Activated CD4-positive, alpha-beta T cell treated with anti-CD3 and anti-CD28 coated beads, Interleukin-2, amount 50 U/mL, for 1 hour (primary cell): ENCODE measurements at regions not wholly inside any gene's neighbourhood (a gene's known extent, or its start where the extent isn't known, plus 50 kb on each side); places are given as distances from the start of the nearest gene placed in this dataset.
"Not testable (repeated sequence)": the region's sequence is repeated elsewhere in the genome, so short reads cannot be mapped to it uniquely, and the experiment has no call there.

Experiments
- DNase-seq: peaks from one replicate; pipeline ENCODE4 v3.0.0-alpha.2; 2020

DNA sequence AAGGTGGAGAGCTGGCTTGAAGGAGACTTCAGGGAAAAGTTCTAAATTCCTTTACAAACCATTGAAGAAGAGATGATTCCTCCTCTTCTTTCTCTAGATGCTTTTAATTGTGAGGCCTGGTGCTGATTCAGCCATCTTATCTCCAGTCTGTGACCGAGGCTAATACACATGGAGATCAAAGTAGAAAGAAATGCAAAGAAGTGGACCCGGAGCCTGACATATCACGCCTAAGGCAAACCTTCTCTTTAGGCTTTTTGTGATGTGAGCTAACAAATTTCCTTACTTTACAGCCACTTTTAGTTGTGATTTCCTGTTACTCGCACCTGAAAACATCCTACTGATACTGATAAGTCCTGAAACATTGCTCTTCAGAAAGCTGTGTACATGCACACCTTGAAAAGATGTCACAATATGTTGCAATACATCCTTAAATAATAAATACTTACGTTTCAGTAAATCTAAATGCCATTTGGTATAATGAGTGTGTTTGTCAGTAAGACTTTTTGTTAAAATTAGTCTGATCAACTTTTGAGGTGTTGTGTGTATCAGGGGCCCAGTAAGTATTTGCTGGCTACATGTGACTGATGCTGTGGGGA lies 192.4 kb downstream of the BAMBI start:
- DNase-seq: no peak

DNA sequence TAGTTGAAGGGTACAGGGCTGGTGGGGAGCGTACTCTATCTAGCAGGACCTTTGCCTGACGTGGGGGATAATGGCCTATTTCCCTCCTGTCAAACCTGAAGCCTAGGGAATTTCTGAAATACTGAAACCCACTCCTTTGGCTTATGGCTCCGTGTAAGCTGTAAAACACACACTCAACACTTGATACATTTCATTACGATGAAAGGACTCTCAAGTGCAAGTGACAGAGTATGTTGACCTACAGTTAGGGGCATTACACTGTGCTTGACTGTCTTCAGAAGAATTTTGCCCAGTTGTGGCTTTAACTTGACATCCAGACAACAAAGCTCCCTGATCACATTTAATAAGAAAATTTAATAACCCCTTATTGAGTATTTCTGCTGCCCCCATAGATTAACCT lies 194.3 kb downstream of the BAMBI start:
- DNase-seq: no peak

DNA sequence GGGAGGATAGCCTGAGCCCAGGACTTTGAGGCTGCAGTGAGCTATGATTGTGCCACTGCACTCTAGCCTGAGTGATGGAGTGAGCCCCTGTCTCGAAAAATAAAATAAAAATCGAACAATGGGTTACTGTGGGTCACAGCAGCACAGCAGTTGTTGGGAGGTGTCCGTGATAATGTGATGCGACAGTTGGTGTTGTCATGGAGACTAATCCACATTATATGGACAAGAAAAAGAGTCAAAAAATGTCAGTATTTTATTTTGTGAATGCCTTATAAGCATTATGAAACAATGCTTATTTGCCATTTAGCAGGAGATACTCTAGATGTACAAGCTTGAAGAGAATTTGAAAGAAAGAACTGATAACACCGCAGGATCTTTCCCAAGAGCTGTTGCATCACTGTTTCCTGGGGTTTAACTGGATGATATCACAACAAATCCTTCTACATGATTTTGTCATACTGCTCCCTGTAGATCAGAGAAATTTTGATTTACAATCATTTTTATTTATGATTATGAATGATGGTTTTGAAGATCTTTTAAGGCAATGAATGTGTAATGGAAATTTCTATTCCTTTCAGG lies 195.4 kb downstream of the BAMBI start:
- DNase-seq: no peak

DNA sequence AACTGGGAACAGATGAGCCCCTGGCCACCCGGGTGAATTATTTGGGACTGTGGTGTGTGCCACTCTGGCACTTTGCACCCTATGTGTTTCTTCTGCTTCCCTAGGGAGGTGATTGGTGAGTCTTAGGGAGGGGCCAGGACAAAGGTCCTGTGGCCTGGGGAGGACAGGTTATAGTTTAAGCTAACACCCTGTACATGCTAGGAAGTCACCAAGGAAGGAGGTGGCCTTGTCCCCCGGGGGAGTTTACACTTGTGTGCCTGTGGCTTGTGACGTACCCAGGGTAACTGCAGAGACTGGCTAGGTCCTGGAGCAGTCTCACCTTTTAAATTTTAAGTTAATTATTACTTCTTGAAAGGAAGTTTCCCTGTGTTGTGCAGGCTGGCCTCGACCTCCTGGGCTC lies 196.2 kb downstream of the BAMBI start:
- DNase-seq: no peak

DNA sequence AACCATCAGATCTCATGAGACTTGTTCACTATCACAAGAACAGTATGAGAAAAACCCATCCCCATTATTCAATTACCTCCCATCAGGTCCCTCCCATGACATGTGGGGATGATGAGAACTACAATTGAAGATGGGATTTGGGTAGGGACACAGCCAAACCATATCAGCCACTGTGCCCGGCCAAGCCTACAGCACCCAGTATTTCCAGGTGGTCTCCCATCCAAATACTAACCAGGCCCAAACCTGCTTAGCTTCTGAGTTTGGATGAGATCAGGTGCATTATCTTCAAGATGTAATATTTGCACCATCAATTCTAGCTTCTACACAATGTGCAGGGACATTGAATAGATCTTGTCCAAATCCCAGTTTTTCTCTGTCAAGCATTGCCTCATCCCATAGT lies 196.9 kb downstream of the BAMBI start:
- no peak for DNase-seq

DNA sequence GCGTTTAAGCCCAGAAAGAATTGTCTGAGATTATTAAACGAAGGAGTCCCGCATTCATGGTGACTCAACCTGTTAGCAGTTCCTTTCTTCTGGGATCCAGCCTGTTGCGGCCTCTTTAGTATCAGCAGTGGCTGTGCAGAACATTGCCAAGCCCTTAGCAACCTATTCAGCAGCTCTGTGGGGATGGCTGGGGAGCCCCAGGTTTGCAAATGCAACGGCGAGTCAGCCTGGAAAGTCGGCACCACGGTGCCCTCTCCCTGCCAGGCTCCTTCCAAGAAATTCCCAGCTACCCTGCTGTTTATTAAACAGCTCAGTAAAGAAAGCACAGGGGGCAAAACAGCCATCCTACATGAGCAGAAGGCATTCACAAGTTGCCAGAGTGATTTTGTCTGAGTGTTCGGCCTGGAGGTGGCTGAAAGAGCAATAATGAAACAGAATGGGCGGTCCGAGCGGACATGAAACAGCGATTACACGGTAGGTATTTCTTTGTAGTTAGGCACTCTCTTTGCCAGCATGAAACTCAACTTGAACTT lies 198.3 kb downstream of the BAMBI start:
- no peak for DNase-seq

DNA sequence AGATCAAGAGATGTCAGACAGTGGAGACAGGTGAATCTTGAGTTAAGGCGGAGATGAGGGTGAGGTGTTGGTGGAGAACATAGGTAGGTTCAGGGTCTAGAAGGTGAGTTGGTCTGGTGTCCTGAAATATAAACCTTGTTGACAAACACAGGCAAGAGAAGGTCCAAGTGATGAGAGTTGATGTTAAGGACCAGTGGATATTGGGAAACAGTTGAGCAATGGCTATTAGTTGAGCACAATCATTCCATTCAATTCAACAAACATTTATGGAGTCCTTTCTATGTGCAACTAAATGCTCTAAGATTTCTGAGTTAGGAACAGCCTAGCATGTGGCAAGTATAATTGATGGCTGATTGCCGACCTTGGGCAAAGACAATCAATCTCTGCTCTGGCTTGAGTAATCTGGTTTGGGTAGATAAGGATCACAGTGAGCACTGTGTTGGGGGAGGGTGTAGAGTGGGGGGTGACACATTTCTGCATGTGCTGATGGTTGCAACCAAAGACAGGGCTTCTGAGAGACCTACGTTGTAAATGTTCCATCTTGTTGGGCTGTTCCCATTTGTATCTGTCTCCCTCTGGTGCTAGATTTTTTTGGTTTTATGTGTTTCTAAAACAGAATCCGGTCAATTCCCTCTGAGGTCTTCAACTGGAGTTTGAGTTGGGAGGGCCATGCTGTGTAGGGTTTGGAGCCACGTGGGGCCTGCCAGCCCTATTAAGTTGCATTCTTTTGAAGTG lies 201.1 kb downstream of the BAMBI start:
- no peak for DNase-seq

DNA sequence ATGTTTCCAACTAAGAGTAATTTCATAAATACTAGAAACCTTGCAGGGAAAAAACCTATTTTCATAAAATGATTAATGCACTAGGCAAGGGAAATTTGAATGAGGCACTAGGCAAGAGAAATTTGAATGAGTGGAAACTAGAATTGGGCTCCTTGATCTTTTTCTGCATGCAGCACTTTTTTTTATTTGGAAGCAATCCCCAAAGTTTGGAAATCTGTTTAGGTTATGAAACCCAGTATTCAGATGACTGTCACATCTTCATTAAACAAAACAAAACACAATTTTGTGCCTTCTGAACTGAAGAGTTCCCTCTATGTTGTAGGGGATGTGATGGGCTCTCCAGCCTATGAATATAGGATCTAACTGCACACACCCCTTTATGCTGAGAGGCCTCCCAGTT lies 201.9 kb downstream of the BAMBI start:
- no peak for DNase-seq

DNA sequence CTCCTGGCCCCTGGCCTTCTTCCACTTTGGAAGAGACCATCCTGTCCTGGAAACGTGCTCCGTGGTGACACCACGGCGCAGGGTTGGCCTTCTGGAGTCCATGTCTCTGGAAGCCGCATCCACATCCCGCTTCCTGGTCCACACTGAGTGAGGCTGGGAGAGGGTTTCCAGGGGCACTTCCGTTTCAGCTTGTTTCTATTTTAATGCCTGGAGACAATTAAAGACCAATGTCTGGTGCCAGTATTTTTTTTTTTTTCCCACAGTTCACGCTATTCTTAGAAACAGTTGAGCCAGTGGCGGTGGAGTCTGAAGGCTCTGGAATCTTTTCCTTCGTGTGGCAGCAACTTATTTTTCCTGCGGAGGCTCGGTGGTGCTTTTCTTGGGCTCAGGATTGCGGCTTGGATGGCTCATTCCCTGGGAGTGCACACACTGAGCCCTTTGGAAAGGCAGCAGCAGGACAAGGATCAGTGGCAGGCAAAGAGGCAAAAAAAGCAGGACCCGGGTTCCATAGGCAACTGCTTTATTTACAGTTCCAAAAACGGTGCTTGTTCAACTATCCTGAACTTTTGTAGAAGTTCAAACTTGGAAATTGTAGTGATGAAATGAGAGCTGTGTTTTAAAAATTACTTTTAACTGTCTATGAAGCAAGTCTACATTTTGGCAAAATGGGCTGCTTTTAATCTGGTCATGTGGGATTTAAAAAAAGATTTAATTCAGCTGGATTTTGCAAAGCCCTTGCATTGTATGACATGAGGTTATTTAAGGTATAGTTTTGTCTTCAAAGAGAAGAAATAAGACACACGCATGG lies 202.8 kb downstream of the BAMBI start:
- no peak for DNase-seq

DNA sequence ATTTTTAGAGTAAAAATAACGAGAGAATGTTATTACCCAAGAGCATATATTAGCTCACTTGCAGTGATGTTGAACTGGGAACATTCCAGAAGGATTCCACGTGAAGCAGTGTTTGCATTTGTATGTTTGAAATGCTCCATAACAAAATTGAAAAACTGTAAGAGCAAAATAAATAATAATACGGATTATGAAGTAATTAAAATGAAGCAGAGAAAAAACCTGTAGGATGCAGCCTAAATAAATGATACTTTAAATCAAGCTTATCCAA lies 203.3 kb downstream of the BAMBI start:
- no peak for DNase-seq

DNA sequence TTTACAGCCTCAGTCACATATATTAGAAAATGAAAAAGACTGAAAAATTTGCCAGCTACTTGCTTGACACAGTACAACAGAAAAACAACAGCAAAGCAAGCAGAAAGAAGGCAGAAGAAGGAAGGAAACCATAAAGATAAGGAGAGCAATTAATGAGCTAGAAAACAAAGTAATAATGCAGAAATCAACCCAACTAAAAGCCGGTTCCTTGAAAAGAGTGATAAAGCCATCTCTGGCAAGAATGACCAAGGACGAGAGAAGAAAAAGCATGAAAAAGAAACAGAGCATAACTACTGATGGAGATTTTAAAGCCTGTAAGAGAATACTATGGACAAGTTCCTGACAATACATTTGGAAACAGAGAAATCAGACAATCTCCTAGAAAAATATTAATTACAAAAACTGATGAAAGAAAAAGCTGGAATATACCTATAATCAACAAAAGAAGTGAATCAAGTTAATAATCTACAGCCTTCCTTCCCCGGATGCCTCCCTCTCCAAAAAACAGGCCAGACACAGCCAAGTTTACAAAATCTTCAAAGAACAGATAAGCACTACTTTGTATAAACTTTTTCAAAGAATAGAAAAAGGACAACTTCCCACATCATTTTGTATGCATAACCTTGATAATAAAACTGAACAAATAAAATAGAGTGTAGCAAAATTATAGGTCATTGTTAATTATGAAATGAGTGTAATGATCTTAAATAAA lies 204.0 kb downstream of the BAMBI start:
- no peak for DNase-seq

DNA sequence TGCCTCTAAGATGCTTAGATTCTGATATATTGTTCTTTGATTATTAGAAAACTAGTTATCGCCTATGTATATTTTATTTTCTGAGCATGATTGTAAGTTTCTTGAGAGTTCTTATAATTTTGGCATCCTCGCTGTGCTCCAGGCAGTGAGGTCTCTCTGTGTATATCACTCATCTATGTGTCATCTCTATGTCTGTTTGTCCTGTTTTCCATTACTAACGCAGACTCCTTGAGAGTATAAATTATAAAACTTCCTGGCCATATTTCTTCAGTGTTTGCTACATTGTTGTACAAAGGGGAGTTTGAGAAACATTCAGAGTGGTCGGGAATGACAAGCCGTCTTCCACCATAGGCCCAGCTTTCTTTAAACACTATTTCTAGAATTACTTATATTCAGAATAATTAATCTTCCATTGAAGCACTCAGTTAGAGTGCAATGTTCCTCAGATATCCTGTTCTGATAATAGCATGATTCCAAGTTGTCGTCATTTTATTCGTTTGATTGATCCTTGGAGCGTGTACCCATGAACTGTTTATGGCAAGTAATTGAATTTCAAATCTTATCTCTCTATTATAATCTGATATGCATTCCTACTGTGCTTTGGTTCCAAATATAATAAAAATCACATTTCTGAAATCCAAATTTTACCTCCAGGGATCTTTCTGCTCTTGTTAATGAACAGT lies 206.6 kb downstream of the BAMBI start:
- no peak for DNase-seq

DNA sequence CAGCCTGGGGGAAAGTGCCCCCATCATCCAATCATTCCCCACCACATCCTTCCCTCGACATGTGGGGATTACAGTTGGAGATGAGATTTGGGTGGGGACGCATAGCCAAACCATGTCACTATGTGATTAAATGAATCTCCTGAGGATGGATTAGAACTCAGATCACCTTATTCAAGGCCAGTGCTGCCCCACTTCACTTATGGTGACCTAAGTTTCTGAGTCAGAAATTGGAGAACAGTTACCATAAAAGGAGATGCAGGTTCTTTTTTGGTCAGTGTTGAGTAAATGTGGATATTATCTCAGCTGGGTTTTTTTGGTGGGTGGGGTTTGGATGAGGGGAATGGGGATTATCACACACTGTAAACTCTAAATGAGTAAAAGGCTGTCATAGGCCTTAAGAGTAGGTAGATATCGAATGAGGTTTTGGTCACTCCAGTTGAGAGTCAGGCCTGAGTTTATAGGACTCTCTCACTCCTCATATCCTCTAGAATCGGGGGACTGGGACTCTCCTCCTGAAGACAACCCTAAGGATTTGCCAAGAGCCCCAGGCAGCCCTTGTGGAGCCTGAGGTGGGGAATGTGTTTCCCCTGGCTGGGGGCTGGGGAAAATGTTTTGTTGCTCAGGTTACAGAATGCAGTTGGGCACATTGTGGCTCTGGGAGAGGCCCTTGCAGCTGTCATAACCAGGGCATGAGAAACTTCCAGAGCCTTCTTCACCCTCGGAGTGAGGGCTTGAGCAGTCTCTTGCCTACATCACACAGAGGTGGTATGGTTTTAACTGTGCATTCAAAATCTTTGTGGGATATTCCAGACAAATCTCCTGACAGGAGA lies 213.0 kb downstream of the BAMBI start:
- DNase-seq: no peak

DNA sequence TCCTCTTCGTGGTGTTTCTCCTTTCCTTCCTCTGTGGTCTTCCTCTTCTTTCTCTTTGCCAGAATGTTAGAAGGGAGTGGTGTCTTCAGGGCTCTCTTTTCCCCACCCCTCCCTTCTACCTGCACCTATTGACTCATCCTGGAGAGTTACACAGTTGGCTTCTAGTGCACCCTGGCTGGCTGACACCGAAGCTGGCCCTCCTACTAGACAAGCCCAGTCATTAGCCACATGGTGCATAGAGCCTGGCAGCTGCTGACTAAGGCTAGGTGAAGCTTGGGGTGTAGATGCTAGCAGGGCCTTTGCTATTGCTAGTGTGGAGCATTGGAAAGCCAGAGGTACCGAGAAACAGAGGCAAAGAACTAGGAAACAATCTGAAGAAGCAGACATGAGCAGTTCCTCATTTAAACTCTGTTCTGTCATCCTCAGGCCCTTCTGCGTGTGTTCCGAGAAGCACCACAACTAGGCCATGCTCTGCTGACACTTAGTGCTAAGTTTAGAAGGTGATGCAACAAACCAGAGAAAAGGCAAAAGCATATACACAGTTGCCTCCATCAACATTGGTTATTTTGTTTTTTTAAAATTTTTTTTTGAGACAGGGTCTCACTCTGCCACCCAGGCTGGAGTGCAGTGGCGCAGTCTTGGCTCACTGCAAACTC lies 213.9 kb downstream of the BAMBI start:
- no peak for DNase-seq

DNA sequence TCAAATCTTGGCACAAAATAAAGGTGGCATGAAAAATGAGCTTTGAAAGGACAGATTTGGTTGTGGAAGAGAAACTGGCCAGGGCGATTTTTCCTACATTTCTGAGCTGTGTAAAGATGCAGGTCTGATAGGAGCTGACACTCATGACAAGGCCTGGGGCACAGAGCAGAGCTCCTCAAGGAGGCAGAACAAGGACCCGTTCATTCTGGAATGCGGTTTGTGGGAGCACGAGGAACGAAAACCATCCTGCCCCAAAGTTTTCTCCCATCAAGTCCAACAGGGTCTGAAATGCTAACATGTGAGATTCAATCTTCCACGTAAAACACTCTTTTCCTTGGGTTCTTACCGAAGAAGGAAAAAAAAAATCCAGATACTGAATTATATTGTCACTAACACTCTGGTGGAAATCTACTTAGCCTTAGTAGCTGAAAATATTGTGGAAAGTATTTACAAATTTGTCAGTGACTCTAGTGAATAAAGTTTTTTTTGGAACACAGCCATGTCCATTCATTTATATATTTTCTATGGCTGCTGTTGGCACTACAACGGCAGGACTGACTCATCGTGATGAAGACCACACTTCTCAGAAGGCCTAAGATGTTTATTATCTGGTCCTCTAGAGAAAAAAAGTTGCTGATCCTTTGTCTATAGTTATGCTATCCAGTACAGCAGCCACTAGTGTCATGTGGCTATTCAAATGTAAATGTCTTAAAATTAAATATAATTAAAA lies 215.7 kb downstream of the BAMBI start:
- DNase-seq: no peak

DNA sequence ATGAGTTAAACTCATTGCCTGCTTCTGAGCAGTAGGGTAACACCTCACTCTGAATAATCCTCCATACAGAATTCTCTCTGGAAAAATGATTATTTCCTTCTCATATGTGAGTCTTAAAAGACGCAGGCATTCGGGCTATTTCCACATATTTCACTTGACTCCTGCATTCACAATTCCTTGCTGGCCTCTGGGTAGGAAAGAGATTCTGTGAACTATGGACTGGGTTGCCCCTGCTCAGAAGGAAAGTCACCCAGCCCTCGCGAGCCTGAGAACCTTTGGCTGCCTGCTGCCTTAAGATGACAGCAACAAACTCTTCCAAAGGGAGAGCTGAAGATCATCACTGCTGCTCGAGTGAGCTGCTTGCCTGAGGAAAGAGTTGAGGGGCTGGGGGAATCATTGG lies 216.8 kb downstream of the BAMBI start:
- no peak for DNase-seq

DNA sequence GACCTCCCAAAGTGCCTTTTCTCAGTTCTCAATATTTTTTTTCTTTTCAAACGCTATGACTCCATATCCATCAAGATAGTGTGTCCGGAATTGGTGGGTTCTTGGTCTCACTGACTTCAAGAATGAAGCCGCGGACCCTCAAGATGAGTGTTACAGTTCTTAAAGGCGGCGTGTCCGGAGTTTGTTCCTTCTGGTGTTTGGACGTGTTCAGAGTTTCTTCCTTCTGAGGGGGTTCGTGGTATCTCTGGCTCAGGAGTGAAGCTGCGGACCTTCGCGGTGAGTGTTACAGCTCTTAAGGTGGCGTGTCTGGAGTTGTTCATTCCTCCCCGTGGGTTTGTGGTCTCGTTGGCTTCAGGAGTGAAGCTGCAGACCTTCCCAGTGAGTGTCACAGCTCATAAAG lies 218.3 kb downstream of the BAMBI start:
- DNase-seq: not testable (repeated sequence)

DNA sequence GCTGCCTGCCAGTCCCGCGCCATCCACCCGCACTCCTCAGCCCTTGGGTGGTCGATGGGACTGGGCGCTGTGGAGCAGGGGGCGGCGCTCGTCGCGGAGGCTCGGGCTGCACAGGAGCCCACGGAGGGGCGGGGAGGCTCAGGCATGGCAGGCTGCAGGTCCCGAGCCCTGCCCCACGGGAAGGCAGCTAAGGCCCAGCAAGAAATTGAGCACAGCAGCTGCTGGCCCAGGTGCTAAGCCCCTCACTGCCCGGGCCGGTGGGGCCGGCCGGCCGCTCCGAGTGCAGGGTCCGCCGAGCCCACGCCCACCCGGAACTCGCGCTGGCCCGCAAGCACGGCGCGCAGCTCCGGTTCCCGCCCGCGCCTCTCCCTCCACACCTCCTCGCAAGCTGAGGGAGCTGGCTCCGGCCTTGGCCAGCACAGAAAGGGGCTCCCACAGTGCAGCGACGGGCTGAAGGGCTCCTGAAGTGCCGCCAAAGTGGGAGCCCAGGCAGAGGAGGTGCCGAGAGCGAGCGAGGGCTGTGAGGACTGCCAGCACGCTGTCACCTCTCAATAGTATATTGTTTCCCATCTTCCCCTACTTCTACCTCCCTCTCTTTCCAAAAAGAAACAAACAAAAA lies 219.6 kb downstream of the BAMBI start:
- DNase-seq: not testable (repeated sequence)

DNA sequence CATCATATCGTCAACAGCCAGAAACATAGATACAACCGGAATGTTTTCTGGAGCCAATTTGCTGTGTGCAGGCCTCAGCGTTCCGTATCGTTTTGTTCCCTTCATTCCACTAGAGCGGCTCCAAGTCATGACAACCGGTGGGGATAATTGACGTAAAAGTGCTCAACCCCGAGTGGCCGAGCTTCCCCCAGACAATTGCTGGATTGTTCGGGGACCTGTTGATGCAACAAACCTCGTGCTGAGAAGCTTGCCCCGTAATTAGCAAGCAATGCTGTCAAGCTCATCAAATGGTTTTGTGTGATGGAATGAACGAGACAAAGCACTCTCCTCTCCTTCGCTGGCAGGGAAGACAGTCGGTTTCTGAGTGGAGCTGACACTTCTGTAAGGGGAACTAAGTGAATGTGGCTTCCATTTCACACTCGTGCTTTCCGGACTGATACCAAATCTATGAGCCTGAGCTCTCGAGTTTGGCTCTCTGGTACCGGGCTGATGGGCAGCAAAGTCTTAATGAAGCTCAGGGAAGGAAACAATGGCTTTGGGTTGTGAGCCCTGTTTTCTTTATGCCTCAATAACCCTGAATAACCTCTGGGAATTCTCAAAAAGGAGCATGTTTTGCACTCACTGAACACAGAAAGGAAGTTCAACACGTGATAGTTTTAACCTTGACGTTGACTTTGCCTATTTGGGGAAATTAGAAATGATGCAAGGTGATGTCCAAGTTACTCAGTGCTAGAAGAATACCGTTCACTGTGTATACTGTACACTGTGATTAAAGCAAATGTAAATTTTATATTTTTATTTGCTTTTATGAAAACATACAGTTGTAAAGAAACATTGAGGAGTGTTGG lies 220.5 kb downstream of the BAMBI start:
- DNase-seq: no peak
